ENCODE measurements at regions not wholly inside any gene's neighbourhood (a gene's known extent, or its start where the extent isn't known, plus 50 kb on each side); places are given as distances from the start of the nearest gene placed in this dataset.

DNA sequence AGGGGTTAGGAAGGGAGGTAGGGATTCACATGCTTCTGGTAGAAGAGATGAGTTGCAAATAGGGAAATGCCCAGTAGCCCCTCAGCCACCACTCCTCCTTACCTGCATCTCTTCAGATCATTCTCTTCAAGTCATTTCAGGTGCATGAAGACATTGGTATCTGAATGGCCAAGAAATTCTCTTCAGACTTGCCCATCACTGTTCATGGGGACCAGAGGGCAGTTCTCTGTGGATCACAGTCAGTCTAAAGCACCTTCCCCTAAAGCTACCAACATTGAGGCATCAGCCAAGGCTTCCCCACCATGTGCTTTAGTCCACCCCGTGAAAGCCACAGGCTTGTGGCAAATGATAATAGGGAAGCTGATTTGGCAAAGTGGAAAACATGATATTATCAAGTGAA lies 319.4 kb upstream of the ZNF32 start:
- no peak for TF ChIP-seq CTCF (IDR thresholded peaks at IDR 0.05)
- no peak for TF ChIP-seq POLR2AphosphoS5 (IDR thresholded peaks at IDR 0.05)
- TF ChIP-seq EP300 (IDR thresholded peaks at IDR 0.05) = no peak
- TF ChIP-seq POLR2A (IDR thresholded peaks at IDR 0.05; ENCODE audit: low read depth) = no peak
